ENCODE measurements at regions not wholly inside any gene's neighbourhood (a gene's known extent, or its start where the extent isn't known, plus 50 kb on each side); places are given as distances from the start of the nearest gene placed in this dataset.
A peak's percentile ranks its signal among the peaks of the same experiment; 100 is the strongest.

DNA sequence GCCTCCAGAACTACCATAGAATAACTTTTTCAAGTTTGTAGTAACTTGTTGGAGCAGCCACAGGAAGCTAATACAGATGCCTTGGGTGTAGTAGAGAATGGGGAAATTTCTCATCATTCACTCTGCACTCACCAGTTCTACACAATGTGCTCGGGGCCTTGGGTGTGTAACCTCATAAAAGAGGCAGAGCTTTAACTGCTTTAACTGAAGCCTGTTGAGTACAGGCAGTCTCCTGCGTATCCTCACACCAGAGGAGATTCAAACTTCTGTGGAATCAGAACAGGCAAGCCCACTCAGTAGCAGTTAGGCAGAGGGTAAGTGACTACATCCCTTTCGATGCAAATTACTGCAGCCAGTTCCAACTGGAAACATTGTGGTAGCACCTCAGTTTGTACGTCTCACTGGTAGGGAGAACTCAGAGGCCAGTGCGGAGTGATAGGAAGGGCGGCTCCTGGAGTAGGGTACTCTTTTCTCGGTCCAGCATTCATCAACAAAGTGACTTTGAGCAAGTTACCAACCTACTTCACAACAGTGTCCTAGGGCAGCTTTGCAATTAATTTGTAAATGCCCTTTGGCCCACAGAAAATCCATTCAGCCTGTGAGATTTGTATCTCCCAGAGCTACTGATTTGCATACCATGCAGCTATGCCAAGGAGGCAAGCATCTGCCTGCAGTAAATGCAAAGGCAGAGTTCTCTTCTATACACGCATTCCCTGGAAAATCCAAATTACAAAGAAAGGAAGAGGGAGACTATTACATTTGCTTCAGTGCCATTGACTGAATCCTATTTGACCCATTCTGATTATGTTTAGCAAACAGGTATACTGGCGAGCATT is 904.3 kb downstream of the DIAPH3 start:
- Histone ChIP-seq H2AFZ (ENCODE audit: low read length, unreplicated experiment) (no peak overlapping the region), H3K79me2 (ENCODE audit: control insufficient read depth, insufficient read depth, low read length, unreplicated experiment) (no peaks in the 10 kb centered on the region), H3K4me3 (ENCODE audit: low read depth, low read length) (no peak overlapping the region), H3K27ac (ENCODE audit: low read depth, low read length) (no peak overlapping the region), H3K27me3 (ENCODE audit: insufficient read depth, low read length) (peaks cover 41% of the 10 kb centered on the region), H3K36me3 (ENCODE audit: insufficient read depth, low read length) (no peaks in the 10 kb centered on the region), H3K4me1 (ENCODE audit: control insufficient read depth, insufficient read depth, low read length, unreplicated experiment) (no peaks in the 10 kb centered on the region)

DNA sequence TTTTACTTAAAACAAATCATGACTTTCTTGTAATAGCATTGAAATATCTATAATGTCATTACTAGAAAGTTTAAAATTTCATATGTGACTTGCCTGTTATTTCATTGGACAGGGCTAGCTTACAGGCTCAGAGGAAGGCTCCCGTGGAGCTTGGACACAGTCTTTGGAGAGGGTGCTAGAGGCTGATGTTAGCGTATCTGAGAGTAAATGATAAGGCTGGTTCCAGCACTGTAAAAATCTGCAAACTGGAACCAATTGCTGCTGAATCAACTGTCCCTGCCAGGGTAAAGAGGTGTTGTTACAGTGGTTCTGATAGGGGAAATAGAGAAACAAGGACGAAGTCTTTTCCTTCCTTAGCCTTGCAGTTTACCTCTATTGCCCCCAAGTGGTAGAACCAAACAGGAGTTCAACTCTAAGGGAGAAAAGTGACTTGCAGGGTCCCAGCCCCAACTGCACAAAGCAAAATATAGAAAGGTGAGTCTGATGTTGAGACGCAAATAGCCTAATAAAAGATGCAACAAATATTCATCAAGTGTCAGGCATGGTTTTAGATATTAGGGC is 901.7 kb downstream of the DIAPH3 start:
- Histone ChIP-seq H3K79me2 (ENCODE audit: control insufficient read depth, insufficient read depth, low read length, unreplicated experiment) (no peaks in the 10 kb centered on the region), H3K4me3 (ENCODE audit: low read depth, low read length) (no peak overlapping the region), H3K4me1 (ENCODE audit: control insufficient read depth, insufficient read depth, low read length, unreplicated experiment) (no peaks in the 10 kb centered on the region), H3K27ac (ENCODE audit: low read depth, low read length) (no peak overlapping the region), H3K36me3 (ENCODE audit: insufficient read depth, low read length) (no peaks in the 10 kb centered on the region), H2AFZ (ENCODE audit: low read length, unreplicated experiment) (peak overlapping the region; percentile 23), H3K27me3 (ENCODE audit: insufficient read depth, low read length) (peaks cover 37% of the 10 kb centered on the region)

GRCh38 chr13:59263531-59263930 is 900.2 kb downstream of the DIAPH3 start:
- Histone ChIP-seq H3K79me2 (ENCODE audit: control insufficient read depth, insufficient read depth, low read length, unreplicated experiment) (no peaks in the 10 kb centered on the region), H3K27ac (ENCODE audit: low read depth, low read length) (no peak overlapping the region), H3K36me3 (ENCODE audit: insufficient read depth, low read length) (no peaks in the 10 kb centered on the region), H3K4me3 (ENCODE audit: low read depth, low read length) (no peak overlapping the region), H3K4me1 (ENCODE audit: control insufficient read depth, insufficient read depth, low read length, unreplicated experiment) (no peaks in the 10 kb centered on the region), H3K27me3 (ENCODE audit: insufficient read depth, low read length) (peaks cover 26% of the 10 kb centered on the region), H2AFZ (ENCODE audit: low read length, unreplicated experiment) (no peak overlapping the region)

DNA sequence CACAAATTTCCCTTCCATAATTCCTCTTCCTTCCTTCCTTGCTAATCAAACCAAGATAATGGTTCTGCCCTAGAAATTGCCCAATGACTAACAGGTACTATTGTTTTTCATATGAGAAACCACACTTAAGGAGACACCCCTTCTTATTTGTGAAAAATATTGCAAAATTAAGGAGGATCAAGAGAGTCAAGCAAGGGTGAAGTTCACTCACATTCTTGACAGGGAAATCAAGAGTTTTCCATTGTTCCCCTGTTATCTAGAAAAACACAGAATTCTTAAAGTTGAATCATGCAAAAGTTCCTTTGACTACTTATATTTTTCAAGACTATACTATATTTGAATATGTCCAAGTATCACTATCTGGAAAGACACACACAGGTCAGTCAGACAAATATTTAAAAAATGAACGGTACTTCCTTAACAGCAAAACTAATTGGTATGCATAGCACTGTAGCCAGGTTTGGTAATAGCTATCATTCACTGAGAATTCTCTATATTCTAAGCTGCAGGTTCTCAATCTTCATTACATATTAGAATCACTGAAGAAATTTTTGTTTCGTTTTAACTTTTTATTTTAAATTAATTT is 897.2 kb downstream of the DIAPH3 start:
- H3K27ac ChIP-seq (ENCODE audit: low read depth, low read length) = no peak overlapping the region
- no peak overlapping the region for H2AFZ ChIP-seq (ENCODE audit: low read length, unreplicated experiment)
- H3K4me3 ChIP-seq (ENCODE audit: low read depth, low read length) = no peak overlapping the region
- 0 out of 2 replicates have a peak, but pooled peaks cover under 1% of the 10 kb centered on the region for H3K27me3 ChIP-seq (ENCODE audit: insufficient read depth, low read length)
- H3K79me2 ChIP-seq (ENCODE audit: control insufficient read depth, insufficient read depth, low read length, unreplicated experiment) = no peaks in the 10 kb centered on the region
- no peaks in the 10 kb centered on the region for H3K36me3 ChIP-seq (ENCODE audit: insufficient read depth, low read length)
- peaks cover 3% of the 10 kb centered on the region for H3K4me1 ChIP-seq (ENCODE audit: control insufficient read depth, insufficient read depth, low read length, unreplicated experiment)

DNA sequence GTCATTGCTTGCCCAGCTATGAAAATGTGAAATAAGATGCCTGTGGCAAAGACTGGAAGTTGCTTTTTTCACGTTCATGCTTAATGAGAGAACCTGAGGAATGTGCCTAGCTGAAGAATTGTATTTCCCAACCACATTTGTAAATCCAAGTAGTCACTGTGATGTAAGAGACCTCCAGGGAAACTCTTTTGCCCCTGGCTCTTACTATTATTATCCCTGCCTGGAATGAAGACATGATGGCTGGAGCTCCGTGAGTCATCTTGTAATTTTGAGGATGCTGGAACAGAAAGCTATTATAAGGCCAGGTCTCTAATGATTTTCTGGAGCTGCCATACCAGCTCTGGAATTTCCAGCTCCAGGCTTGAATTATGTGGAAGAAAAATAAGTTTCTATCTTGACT is 894.3 kb downstream of the DIAPH3 start:
- no peak overlapping the region for H3K4me3 ChIP-seq (ENCODE audit: low read depth, low read length)
- H3K27ac ChIP-seq (ENCODE audit: low read depth, low read length) = no peak overlapping the region
- no peaks in the 10 kb centered on the region; the same call in 1 of the 2 replicates for H3K27me3 ChIP-seq (ENCODE audit: insufficient read depth, low read length)
- H2AFZ ChIP-seq (ENCODE audit: low read length, unreplicated experiment) = no peak overlapping the region
- H3K79me2 ChIP-seq (ENCODE audit: control insufficient read depth, insufficient read depth, low read length, unreplicated experiment) = no peaks in the 10 kb centered on the region
- H3K4me1 ChIP-seq (ENCODE audit: control insufficient read depth, insufficient read depth, low read length, unreplicated experiment) = peaks cover 3% of the 10 kb centered on the region
- H3K36me3 ChIP-seq (ENCODE audit: insufficient read depth, low read length) = no peaks in the 10 kb centered on the region

GRCh38 chr13:59270327-59270726 is 893.4 kb downstream of the DIAPH3 start:
- Histone ChIP-seq H3K27me3 (ENCODE audit: insufficient read depth, low read length) (no peaks in the 10 kb centered on the region; the same call in 1 of the 2 replicates), H3K4me3 (ENCODE audit: low read depth, low read length) (no peak overlapping the region), H3K36me3 (ENCODE audit: insufficient read depth, low read length) (no peaks in the 10 kb centered on the region), H2AFZ (ENCODE audit: low read length, unreplicated experiment) (no peak overlapping the region), H3K79me2 (ENCODE audit: control insufficient read depth, insufficient read depth, low read length, unreplicated experiment) (no peaks in the 10 kb centered on the region), H3K4me1 (ENCODE audit: control insufficient read depth, insufficient read depth, low read length, unreplicated experiment) (peaks cover 3% of the 10 kb centered on the region), H3K27ac (ENCODE audit: low read depth, low read length) (0 out of 2 replicates have a peak overlapping the region, but pooled peaks have one; percentile 18)

DNA sequence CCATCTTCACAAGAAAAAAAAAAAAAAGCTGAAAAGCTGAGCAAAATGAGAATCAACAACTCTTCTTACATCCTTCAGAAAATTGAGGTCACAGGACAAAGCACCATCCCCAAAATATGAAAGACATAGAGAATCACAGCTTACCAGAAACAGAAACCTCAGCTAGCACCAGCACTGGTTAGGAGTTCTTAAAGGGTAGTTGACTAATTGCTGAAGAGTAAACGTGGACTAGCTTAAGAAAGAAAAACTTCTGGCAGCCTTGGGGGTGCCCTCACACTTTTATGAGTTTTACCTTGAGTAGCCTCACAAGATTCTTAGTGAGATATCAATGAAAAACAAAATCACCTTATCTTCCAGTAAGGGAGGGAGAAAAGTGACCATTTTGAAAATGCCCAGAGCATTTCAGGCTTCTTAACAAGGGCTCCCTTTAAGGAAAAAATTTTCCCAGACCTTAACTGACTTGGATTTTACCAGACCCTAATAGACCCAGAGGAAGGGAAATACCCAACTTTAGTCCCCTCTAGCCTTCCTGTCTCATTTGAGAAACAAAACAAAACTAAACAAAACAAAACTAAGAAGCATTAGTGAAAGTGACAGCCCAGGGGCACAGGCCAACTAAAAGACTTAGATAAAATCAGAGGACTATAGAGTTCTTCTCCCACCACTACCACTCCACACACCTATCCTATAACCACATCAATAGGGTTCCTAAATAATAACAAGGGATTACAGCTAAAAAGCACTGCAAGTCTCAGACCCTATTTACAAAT is 888.6 kb downstream of the DIAPH3 start:
- peaks cover 5% of the 10 kb centered on the region; the same call in 1 of the 2 replicates for H3K27me3 ChIP-seq (ENCODE audit: insufficient read depth, low read length)
- peaks cover 3% of the 10 kb centered on the region for H3K4me1 ChIP-seq (ENCODE audit: control insufficient read depth, insufficient read depth, low read length, unreplicated experiment)
- no peaks in the 10 kb centered on the region for H3K79me2 ChIP-seq (ENCODE audit: control insufficient read depth, insufficient read depth, low read length, unreplicated experiment)
- no peak overlapping the region for H3K4me3 ChIP-seq (ENCODE audit: low read depth, low read length)
- no peaks in the 10 kb centered on the region for H3K36me3 ChIP-seq (ENCODE audit: insufficient read depth, low read length)
- no peak overlapping the region for H3K27ac ChIP-seq (ENCODE audit: low read depth, low read length)
- H2AFZ ChIP-seq (ENCODE audit: low read length, unreplicated experiment) = no peak overlapping the region

GRCh38 chr13:59276436-59276835 is 887.3 kb downstream of the DIAPH3 start:
- no peaks in the 10 kb centered on the region for H3K4me1 ChIP-seq (ENCODE audit: control insufficient read depth, insufficient read depth, low read length, unreplicated experiment)
- H3K27me3 ChIP-seq (ENCODE audit: insufficient read depth, low read length) = peaks cover 15% of the 10 kb centered on the region
- no peak overlapping the region for H3K27ac ChIP-seq (ENCODE audit: low read depth, low read length)
- H3K36me3 ChIP-seq (ENCODE audit: insufficient read depth, low read length) = no peaks in the 10 kb centered on the region
- H3K79me2 ChIP-seq (ENCODE audit: control insufficient read depth, insufficient read depth, low read length, unreplicated experiment) = no peaks in the 10 kb centered on the region
- no peak overlapping the region for H2AFZ ChIP-seq (ENCODE audit: low read length, unreplicated experiment)
- H3K4me3 ChIP-seq (ENCODE audit: low read depth, low read length) = no peak overlapping the region

DNA sequence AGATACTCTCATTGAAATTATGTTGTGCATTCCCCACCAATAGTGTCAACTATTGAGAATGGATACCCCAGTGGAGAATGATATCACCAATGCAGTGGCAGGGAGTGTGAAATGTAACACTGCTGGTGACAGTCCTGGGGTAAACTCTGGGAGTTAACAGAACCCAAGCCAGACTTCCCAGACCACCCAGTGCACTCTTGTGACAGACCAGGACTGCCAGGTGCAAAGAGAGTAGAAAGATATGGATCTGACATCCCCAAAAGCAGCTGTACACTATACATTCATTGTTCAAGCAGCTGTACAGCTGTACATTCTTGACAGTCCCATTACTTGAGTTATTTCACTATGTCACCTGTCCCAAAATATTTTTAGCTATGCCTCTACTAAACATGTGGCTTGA is 886.6 kb downstream of the DIAPH3 start:
- Histone ChIP-seq H3K4me3 (ENCODE audit: low read depth, low read length) (no peak overlapping the region), H3K27me3 (ENCODE audit: insufficient read depth, low read length) (peaks cover 15% of the 10 kb centered on the region), H3K36me3 (ENCODE audit: insufficient read depth, low read length) (no peaks in the 10 kb centered on the region), H3K27ac (ENCODE audit: low read depth, low read length) (no peak overlapping the region), H2AFZ (ENCODE audit: low read length, unreplicated experiment) (no peak overlapping the region), H3K4me1 (ENCODE audit: control insufficient read depth, insufficient read depth, low read length, unreplicated experiment) (no peaks in the 10 kb centered on the region), H3K79me2 (ENCODE audit: control insufficient read depth, insufficient read depth, low read length, unreplicated experiment) (no peaks in the 10 kb centered on the region)

DNA sequence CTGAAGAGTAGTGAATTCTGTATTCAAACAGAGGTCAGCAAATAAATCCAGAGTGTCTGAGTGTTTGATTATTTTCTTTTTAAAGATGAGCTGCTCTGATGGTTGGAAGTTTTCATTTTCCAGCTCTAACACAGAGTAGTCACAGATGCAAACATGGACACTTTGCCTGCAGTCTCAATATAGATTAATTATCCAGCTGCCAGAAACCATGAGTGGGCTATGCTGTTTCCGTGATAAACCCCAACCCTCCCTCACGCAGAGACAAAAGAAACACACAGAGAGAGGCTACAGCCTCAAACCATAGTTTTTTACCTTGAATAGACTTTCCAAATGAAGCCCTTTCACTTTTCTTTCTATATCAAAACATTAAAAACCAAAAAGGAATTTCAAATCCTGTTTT is 884.7 kb downstream of the DIAPH3 start:
- Histone ChIP-seq H3K36me3 (ENCODE audit: insufficient read depth, low read length) (no peaks in the 10 kb centered on the region), H3K79me2 (ENCODE audit: control insufficient read depth, insufficient read depth, low read length, unreplicated experiment) (no peaks in the 10 kb centered on the region), H3K4me3 (ENCODE audit: low read depth, low read length) (no peak overlapping the region), H3K27me3 (ENCODE audit: insufficient read depth, low read length) (peaks cover 15% of the 10 kb centered on the region), H3K27ac (ENCODE audit: low read depth, low read length) (no peak overlapping the region), H3K4me1 (ENCODE audit: control insufficient read depth, insufficient read depth, low read length, unreplicated experiment) (no peaks in the 10 kb centered on the region), H2AFZ (ENCODE audit: low read length, unreplicated experiment) (no peak overlapping the region)
